ENCODE measurements at regions not wholly inside any gene's neighbourhood (a gene's known extent, or its start where the extent isn't known, plus 50 kb on each side); places are given as distances from the start of the nearest gene placed in this dataset.

GRCh38 chr5:128913551-128913950, 51.7 kb upstream of the SLC27A6 start:
- TF ChIP-seq POLR2A (IDR thresholded peaks at IDR 0.05): no peak
- TF ChIP-seq CTCF (IDR thresholded peaks at IDR 0.05): no peak

All from testis (tissue), 2 donors.